ENCODE measurements at regions not wholly inside any gene's neighbourhood (a gene's known extent, or its start where the extent isn't known, plus 50 kb on each side); places are given as distances from the start of the nearest gene placed in this dataset.
"Not testable (repeated sequence)": the region's sequence is repeated elsewhere in the genome, so short reads cannot be mapped to it uniquely, and the experiment has no call there.

- H4K20me1 ChIP-seq (ENCODE audit: control insufficient read depth, extremely low read depth, insufficient read depth, low read length), result no peaks in the 10 kb centered on the region
- H3K9ac ChIP-seq (ENCODE audit: insufficient read depth, low read length), result no peak overlapping the region
- no peak overlapping the region for H2AFZ ChIP-seq (ENCODE audit: low read length)
- H3K4me2 ChIP-seq (ENCODE audit: extremely low read depth, insufficient read depth, low read length), result no peak overlapping the region
- DNase-seq (ENCODE audit: low read depth in 2 of 2), result no peak
- H3K27ac ChIP-seq (ENCODE audit: insufficient read depth, low read length), result no peak overlapping the region
- no peaks in the 10 kb centered on the region for H3K9me3 ChIP-seq (ENCODE audit: control insufficient read depth, insufficient read depth, low read depth, low read length)
- no peaks in the 10 kb centered on the region for H3K4me1 ChIP-seq (ENCODE audit: control insufficient read depth, extremely low read depth, insufficient read depth, low read length)
- no peak for TF ChIP-seq EZH2 (IDR thresholded peaks at IDR 0.05; ENCODE audit: low read length, missing control alignments)
- no peak for TF ChIP-seq CTCF (conservative IDR thresholded peaks at IDR 0.05 in 1 of 2, IDR thresholded peaks at IDR 0.05 in 1 of 2; ENCODE audit: low read depth in 1 of 2, low read length in 2 of 2)
- no peaks in the 10 kb centered on the region for H3K79me2 ChIP-seq (ENCODE audit: control insufficient read depth, insufficient read depth, low read length)
- H3K36me3 ChIP-seq (ENCODE audit: control insufficient read depth, insufficient read depth, low read length), result no peaks in the 10 kb centered on the region
- no peaks in the 10 kb centered on the region for H3K27me3 ChIP-seq (ENCODE audit: control insufficient read depth, insufficient read depth, low read length)
- no peak overlapping the region for H3K4me3 ChIP-seq (replicated peaks in 1 of 4; ENCODE audit: control extremely low read depth in 1 of 4, insufficient read depth in 1 of 4, low read depth in 3 of 4, low read length in 4 of 4)
Measured at GRCh38 chr15:54779271-54779670, 417.5 kb downstream of the RSL24D1 start.

DNA sequence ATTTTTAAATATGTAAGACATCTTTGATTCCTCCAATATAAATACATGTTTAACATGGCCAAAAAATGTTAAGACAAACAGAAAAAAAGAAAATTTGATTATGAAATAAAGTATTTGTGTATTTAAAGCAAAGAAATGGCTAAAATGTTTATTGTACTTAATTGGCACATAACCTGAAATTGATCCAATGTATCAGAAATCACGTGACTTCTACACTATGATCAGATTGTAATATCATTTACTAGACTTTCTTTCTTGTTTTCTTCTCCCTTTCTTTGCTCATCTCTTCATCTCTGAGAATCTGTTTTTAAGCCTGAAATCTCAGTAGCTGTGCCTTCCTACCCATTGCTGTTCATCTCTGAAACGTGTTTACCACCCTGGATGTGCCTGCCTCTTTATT lies 420.3 kb downstream of the RSL24D1 start:
- TF ChIP-seq CTCF (conservative IDR thresholded peaks at IDR 0.05 in 1 of 2, IDR thresholded peaks at IDR 0.05 in 1 of 2; ENCODE audit: low read depth in 1 of 2, low read length in 2 of 2), result no peak
- TF ChIP-seq EZH2 (IDR thresholded peaks at IDR 0.05; ENCODE audit: low read length, missing control alignments), result no peak
- Histone ChIP-seq H4K20me1 (ENCODE audit: control insufficient read depth, extremely low read depth, insufficient read depth, low read length) (no peaks in the 10 kb centered on the region), H3K9me3 (ENCODE audit: control insufficient read depth, insufficient read depth, low read depth, low read length) (no peaks in the 10 kb centered on the region), H3K9ac (ENCODE audit: insufficient read depth, low read length) (no peak overlapping the region), H3K4me3 (replicated peaks in 1 of 4; ENCODE audit: control extremely low read depth in 1 of 4, insufficient read depth in 1 of 4, low read depth in 3 of 4, low read length in 4 of 4) (no peak overlapping the region), H3K27me3 (ENCODE audit: control insufficient read depth, insufficient read depth, low read length) (no peaks in the 10 kb centered on the region), H3K4me1 (ENCODE audit: control insufficient read depth, extremely low read depth, insufficient read depth, low read length) (no peaks in the 10 kb centered on the region), H3K4me2 (ENCODE audit: extremely low read depth, insufficient read depth, low read length) (no peak overlapping the region), H3K36me3 (ENCODE audit: control insufficient read depth, insufficient read depth, low read length) (no peaks in the 10 kb centered on the region), H3K79me2 (ENCODE audit: control insufficient read depth, insufficient read depth, low read length) (no peaks in the 10 kb centered on the region), H3K27ac (ENCODE audit: insufficient read depth, low read length) (no peak overlapping the region), H2AFZ (ENCODE audit: low read length) (no peak overlapping the region)
- DNase-seq (ENCODE audit: low read depth in 2 of 2), result no peak

GRCh38 chr15:54772663-54773062 lies 424.1 kb downstream of the RSL24D1 start:
- H3K27ac ChIP-seq (ENCODE audit: insufficient read depth, low read length), result no peak overlapping the region
- H3K4me3 ChIP-seq (replicated peaks in 1 of 4; ENCODE audit: control extremely low read depth in 1 of 4, insufficient read depth in 1 of 4, low read depth in 3 of 4, low read length in 4 of 4), result no peak overlapping the region
- no peaks in the 10 kb centered on the region for H3K36me3 ChIP-seq (ENCODE audit: control insufficient read depth, insufficient read depth, low read length)
- no peak overlapping the region for H3K9ac ChIP-seq (ENCODE audit: insufficient read depth, low read length)
- TF ChIP-seq EZH2 (IDR thresholded peaks at IDR 0.05; ENCODE audit: low read length, missing control alignments) (no peak), CTCF (conservative IDR thresholded peaks at IDR 0.05 in 1 of 2, IDR thresholded peaks at IDR 0.05 in 1 of 2; ENCODE audit: low read depth in 1 of 2, low read length in 2 of 2) (no peak)
- no peaks in the 10 kb centered on the region for H4K20me1 ChIP-seq (ENCODE audit: control insufficient read depth, extremely low read depth, insufficient read depth, low read length)
- H3K27me3 ChIP-seq (ENCODE audit: control insufficient read depth, insufficient read depth, low read length), result no peaks in the 10 kb centered on the region
- H2AFZ ChIP-seq (ENCODE audit: low read length), result no peak overlapping the region
- DNase-seq (ENCODE audit: low read depth in 2 of 2), result no peak
- no peaks in the 10 kb centered on the region for H3K4me1 ChIP-seq (ENCODE audit: control insufficient read depth, extremely low read depth, insufficient read depth, low read length)
- no peak overlapping the region for H3K4me2 ChIP-seq (ENCODE audit: extremely low read depth, insufficient read depth, low read length)
- no peaks in the 10 kb centered on the region for H3K9me3 ChIP-seq (ENCODE audit: control insufficient read depth, insufficient read depth, low read depth, low read length)
- H3K79me2 ChIP-seq (ENCODE audit: control insufficient read depth, insufficient read depth, low read length), result no peaks in the 10 kb centered on the region

DNA sequence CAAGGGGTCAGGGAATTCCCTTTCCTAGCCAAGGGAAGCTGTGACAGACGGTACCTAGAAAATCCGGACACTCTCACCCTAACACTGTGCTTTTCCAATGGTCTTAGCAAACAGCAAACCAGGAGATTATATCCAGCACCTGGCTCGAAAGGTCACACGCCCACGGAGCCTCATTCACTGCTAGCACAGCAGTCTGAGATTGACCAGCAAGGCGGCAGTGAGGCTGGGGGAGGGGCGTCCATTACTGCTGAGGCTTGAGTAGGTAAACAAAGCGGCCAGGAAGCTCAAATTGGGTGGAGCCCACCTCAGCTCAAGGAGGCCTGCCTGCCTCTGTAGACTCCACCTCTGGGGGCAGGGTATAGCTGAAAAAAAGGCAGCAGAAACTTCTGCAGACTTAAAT lies 447.3 kb downstream of the RSL24D1 start:
- not testable (repeated sequence) for H3K79me2 ChIP-seq (ENCODE audit: control insufficient read depth, insufficient read depth, low read length); H2AFZ ChIP-seq (ENCODE audit: low read length); H3K4me2 ChIP-seq (ENCODE audit: extremely low read depth, insufficient read depth, low read length); DNase-seq (ENCODE audit: low read depth in 2 of 2); H3K9ac ChIP-seq (ENCODE audit: insufficient read depth, low read length); H3K27ac ChIP-seq (ENCODE audit: insufficient read depth, low read length); H4K20me1 ChIP-seq (ENCODE audit: control insufficient read depth, extremely low read depth, insufficient read depth, low read length); H3K4me1 ChIP-seq (ENCODE audit: control insufficient read depth, extremely low read depth, insufficient read depth, low read length); H3K36me3 ChIP-seq (ENCODE audit: control insufficient read depth, insufficient read depth, low read length); H3K9me3 ChIP-seq (ENCODE audit: control insufficient read depth, insufficient read depth, low read depth, low read length); H3K4me3 ChIP-seq (replicated peaks in 1 of 4; ENCODE audit: control extremely low read depth in 1 of 4, insufficient read depth in 1 of 4, low read depth in 3 of 4, low read length in 4 of 4); H3K27me3 ChIP-seq (ENCODE audit: control insufficient read depth, insufficient read depth, low read length)

Data from fibroblast of lung (primary cell).